Tibial artery (tissue), 4 donors: ENCODE measurements at regions not wholly inside any gene's neighbourhood (a gene's known extent, or its start where the extent isn't known, plus 50 kb on each side); places are given as distances from the start of the nearest gene placed in this dataset.

Source experiments
- DNase-seq, 2 donors: peaks; one replicate each; pipeline ENCODE4 v3.0.0-alpha.2; 2019
- H3K27ac ChIP-seq, 2 donors: fragments of 200-600 bp; sonication (generic) in 1 of 2; 1 replicate in 1 of 2; 2 replicates in 1 of 2; pipeline ENCODE4 v1.5.1; 2018 to 2019; ENCODE audit warnings: mild to moderate bottlenecking in 1 of 2
- H3K27me3 ChIP-seq, 2 donors: fragments of 200-600 bp; sonication (generic) in 1 of 2; one replicate each; pipeline versions ENCODE4 v1.5.1 to v1.6.0; 2016 to 2019
- H3K36me3 ChIP-seq, 3 donors: fragments of 200-600 bp; sonication (generic) in 2 of 3; one replicate each; pipeline ENCODE4 v1.5.1; 2016 to 2019; ENCODE audit warnings: mild to moderate bottlenecking in 2 of 3
- H3K4me1 ChIP-seq, 4 donors: fragments of 200-600 bp; sonication (generic) in 2 of 4; 1 replicate in 3 of 4; 2 replicates in 1 of 4; pipeline ENCODE4 v1.5.1; 2016 to 2019
- H3K4me3 ChIP-seq, 2 donors: fragments of 200-600 bp; sonication (generic) in 1 of 2; 1 replicate in 1 of 2; 2 replicates in 1 of 2; pipeline ENCODE4 v1.5.1; 2018 to 2019; ENCODE audit warnings: mild to moderate bottlenecking in 2 of 2
- H3K9me3 ChIP-seq, 3 donors: fragments of 200-600 bp; sonication (generic) in 1 of 3; one replicate each; pipeline ENCODE4 v1.5.1; 2016 to 2019
- intact Hi-C: fragments of 100-400 bp; cut with DNase I; formaldehyde crosslinking; loops from one replicate; pipeline ENCODE4 v1.15.0; 2023; ENCODE audit warnings: low total_unique reads
- TF ChIP-seq, protein P1 (sequence below), 2 experiments: fragments of 200-600 bp in 1 of 2; fragments of 450-650 bp in 1 of 2; IDR thresholded peaks; one replicate each; pipeline ENCODE4 v1.5.1; 2017 to 2019; ENCODE audit warnings: antibody characterized with exemption in 2 of 2, mild to moderate bottlenecking in 1 of 2, moderate library complexity in 1 of 2

- DNase-seq, result no peak
- no peak overlapping the region for H3K4me3 ChIP-seq
- TF ChIP-seq, protein P1, sequence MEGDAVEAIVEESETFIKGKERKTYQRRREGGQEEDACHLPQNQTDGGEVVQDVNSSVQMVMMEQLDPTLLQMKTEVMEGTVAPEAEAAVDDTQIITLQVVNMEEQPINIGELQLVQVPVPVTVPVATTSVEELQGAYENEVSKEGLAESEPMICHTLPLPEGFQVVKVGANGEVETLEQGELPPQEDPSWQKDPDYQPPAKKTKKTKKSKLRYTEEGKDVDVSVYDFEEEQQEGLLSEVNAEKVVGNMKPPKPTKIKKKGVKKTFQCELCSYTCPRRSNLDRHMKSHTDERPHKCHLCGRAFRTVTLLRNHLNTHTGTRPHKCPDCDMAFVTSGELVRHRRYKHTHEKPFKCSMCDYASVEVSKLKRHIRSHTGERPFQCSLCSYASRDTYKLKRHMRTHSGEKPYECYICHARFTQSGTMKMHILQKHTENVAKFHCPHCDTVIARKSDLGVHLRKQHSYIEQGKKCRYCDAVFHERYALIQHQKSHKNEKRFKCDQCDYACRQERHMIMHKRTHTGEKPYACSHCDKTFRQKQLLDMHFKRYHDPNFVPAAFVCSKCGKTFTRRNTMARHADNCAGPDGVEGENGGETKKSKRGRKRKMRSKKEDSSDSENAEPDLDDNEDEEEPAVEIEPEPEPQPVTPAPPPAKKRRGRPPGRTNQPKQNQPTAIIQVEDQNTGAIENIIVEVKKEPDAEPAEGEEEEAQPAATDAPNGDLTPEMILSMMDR (IDR thresholded peaks at IDR 0.05), result no peak
- no peaks in the 10 kb centered on the region for H3K9me3 ChIP-seq
- H3K27ac ChIP-seq, result no peak overlapping the region
- no peaks in the 10 kb centered on the region for H3K4me1 ChIP-seq
- no peaks in the 10 kb centered on the region for H3K36me3 ChIP-seq
- peaks cover 0 to 3% of the 10 kb centered on the region in 2 donors for H3K27me3 ChIP-seq
- intact Hi-C loops, result no loop called here
Observed at GRCh38 chr14:62138593-62138992, 376.4 kb downstream of the SNAPC1 start.

DNA sequence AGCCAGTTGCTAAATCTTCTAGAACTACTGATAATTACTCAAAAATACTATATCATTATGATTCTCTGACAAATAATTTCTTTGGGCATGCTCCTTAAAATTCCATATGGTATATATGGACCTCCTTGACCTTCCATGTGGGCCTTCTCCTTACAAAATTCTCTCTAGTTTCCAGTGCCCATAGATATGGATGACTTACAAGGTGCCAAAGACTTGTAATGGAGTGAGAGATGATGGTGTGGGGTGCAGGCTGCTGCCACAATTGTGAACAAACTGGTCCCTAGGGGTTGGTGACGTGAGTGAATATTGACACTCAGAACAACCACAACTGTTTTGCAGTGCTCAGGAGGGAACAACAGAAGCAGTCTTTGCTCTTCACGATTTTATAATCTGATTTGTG, 378.9 kb downstream of the SNAPC1 start:
- Histone ChIP-seq H3K36me3 (no peaks in the 10 kb centered on the region), H3K4me1 (no peaks in the 10 kb centered on the region), H3K4me3 (no peak overlapping the region), H3K27me3 (no peaks in the 10 kb centered on the region), H3K9me3 (no peaks in the 10 kb centered on the region), H3K27ac (no peak overlapping the region)
- no peak for DNase-seq
- TF ChIP-seq, protein P1 (IDR thresholded peaks at IDR 0.05), result no peak
- intact Hi-C loops, result no loop called here

DNA sequence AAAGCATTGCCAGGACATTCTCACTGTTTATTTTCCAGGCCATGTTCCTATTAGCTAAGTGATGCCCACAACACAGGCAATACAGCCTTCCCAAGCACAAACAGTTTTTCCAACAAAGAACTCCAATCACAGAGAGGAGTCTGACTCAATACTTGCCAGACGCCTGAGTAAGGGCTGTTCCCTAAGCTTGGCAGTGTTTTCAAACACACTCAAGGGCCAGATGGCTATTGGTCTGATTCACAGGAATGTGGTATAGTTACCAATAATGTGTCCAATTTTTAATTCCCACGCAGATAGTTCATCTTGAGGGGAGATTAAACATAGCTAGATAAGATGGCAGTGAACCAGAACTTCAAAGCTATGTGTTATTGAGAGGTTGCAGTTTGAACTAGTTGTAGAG, 381.0 kb downstream of the SNAPC1 start:
- TF ChIP-seq, protein P1 (IDR thresholded peaks at IDR 0.05), result no peak
- intact Hi-C loops, result no loop called here
- H3K9me3 ChIP-seq, result peaks cover 0 to 5% (median 0%) of the 10 kb centered on the region in 3 donors
- H3K4me3 ChIP-seq, result no peak overlapping the region
- H3K36me3 ChIP-seq, result no peaks in the 10 kb centered on the region
- no peak overlapping the region for H3K27ac ChIP-seq
- H3K4me1 ChIP-seq, result no peaks in the 10 kb centered on the region
- no peaks in the 10 kb centered on the region for H3K27me3 ChIP-seq
- no peak for DNase-seq

GRCh38 chr14:62144863-62145262, 382.6 kb downstream of the SNAPC1 start:
- H3K36me3 ChIP-seq, result no peaks in the 10 kb centered on the region
- H3K4me1 ChIP-seq, result no peaks in the 10 kb centered on the region
- H3K9me3 ChIP-seq, result peaks cover 0 to 8% (median 0%) of the 10 kb centered on the region in 3 donors
- no peaks in the 10 kb centered on the region for H3K27me3 ChIP-seq
- H3K27ac ChIP-seq, result no peak overlapping the region
- intact Hi-C loops, result no loop called here
- DNase-seq, result no peak
- TF ChIP-seq, protein P1 (IDR thresholded peaks at IDR 0.05), result no peak
- H3K4me3 ChIP-seq, result no peak overlapping the region

- Histone ChIP-seq H3K36me3 (no peaks in the 10 kb centered on the region), H3K27me3 (no peaks in the 10 kb centered on the region), H3K27ac (no peak overlapping the region), H3K9me3 (peaks cover 0 to 8% (median 0%) of the 10 kb centered on the region in 3 donors), H3K4me3 (no peak overlapping the region), H3K4me1 (no peaks in the 10 kb centered on the region)
- intact Hi-C loops, result no loop called here
- DNase-seq, result no peak
- TF ChIP-seq, protein P1 (IDR thresholded peaks at IDR 0.05), result no peak
Observed at GRCh38 chr14:62146030-62146429, 383.8 kb downstream of the SNAPC1 start.

GRCh38 chr14:62156052-62156451, 393.8 kb downstream of the SNAPC1 start:
- H3K27ac ChIP-seq, result no peak overlapping the region
- H3K36me3 ChIP-seq, result no peaks in the 10 kb centered on the region
- no peak for DNase-seq
- intact Hi-C loops, result no loop called here
- H3K9me3 ChIP-seq, result no peaks in the 10 kb centered on the region
- no peak overlapping the region for H3K4me3 ChIP-seq
- H3K27me3 ChIP-seq, result no peaks in the 10 kb centered on the region
- no peaks in the 10 kb centered on the region for H3K4me1 ChIP-seq
- TF ChIP-seq, protein P1 (IDR thresholded peaks at IDR 0.05), result no peak
